ENCODE measurements at regions not wholly inside any gene's neighbourhood (a gene's known extent, or its start where the extent isn't known, plus 50 kb on each side); places are given as distances from the start of the nearest gene placed in this dataset.
"Not testable (repeated sequence)": the region's sequence is repeated elsewhere in the genome, so short reads cannot be mapped to it uniquely, and the experiment has no call there.

DNA sequence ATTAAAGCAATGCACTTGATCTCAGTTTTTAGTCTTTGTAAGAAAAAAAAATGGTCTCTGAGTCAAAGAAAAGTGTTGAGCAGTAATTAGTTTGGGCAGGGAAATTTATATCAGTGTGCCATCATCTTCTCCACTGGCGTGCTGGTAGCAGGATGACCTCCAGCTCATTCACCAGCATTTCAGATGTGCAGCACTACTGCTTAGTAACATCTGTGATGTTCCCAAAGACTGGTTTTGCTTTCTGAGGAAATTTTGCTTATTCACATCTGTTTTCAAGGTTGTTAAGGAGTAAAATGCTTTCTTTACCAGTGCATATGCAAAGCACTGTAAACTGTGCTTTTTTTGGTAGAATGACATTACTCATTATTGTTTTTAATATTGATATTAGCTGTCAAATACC lies 540.4 kb downstream of the TRAM1L1 start:
- Histone ChIP-seq H3K9me3 (ENCODE audit: control extremely low read depth in 1 of 5, control insufficient read depth in 4 of 5, insufficient read depth in 2 of 5, low read depth in 1 of 5, low read length in 4 of 5) (peaks cover 0 to 3% (median 0%) of the 10 kb centered on the region in 5 experiments), H3K27me3 (replicated peaks in 2 of 5; ENCODE audit: control insufficient read depth in 4 of 5, insufficient read depth in 5 of 5, low read length in 4 of 5) (no peaks in the 10 kb centered on the region), H3K4me3 (ENCODE audit: control insufficient read depth in 1 of 7, extremely low read depth in 1 of 7, insufficient read depth in 4 of 7, low read depth in 2 of 7, low read length in 6 of 7) (no peak overlapping the region), H3K4me1 (ENCODE audit: control extremely low read depth in 1 of 4, control insufficient read depth in 4 of 4, insufficient read depth in 4 of 4, low read length in 3 of 4) (no peaks in the 10 kb centered on the region), H3K27ac (ENCODE audit: insufficient read depth in 1 of 2, low read depth in 1 of 2, low read length in 2 of 2, poor library complexity in 1 of 2, severe bottlenecking in 2 of 2) (no peak overlapping the region), H3K36me3 (ENCODE audit: control insufficient read depth in 4 of 4, insufficient read depth in 4 of 4, low read length in 3 of 4) (no peaks in the 10 kb centered on the region)
- CTCF ChIA-PET: no interaction called here
- 88% methylated on average over 1 of the region's 1 CpG for WGBS (ENCODE audit: insufficient coverage)
- DNase-seq: no peak
- POLR2A ChIA-PET: no interaction called here

DNA sequence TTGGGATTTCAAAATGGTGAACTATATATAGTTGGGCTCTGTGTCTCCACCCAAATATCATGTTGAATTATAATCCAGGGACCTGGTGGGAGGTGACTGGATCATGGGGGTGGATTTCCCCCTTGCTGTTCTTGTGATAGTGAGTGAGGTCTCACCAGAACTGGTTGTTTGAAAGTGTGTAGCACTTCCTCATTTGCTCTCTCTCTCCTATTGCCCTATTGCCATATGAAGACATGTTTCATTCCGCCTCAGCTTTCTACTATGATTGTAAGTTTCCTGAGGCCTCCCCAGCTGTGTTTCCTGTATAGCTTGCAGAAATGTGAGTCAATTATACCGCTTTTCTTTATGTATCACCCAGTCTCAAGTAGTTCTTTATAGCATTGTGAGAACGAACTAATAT lies 545.6 kb downstream of the TRAM1L1 start:
- Histone ChIP-seq H3K27ac (ENCODE audit: insufficient read depth in 1 of 2, low read depth in 1 of 2, low read length in 2 of 2, poor library complexity in 1 of 2, severe bottlenecking in 2 of 2) (no peak overlapping the region), H3K4me3 (ENCODE audit: control insufficient read depth in 1 of 7, extremely low read depth in 1 of 7, insufficient read depth in 4 of 7, low read depth in 2 of 7, low read length in 6 of 7) (no peak overlapping the region), H3K27me3 (replicated peaks in 2 of 5; ENCODE audit: control insufficient read depth in 4 of 5, insufficient read depth in 5 of 5, low read length in 4 of 5) (no peaks in the 10 kb centered on the region), H3K9me3 (ENCODE audit: control extremely low read depth in 1 of 5, control insufficient read depth in 4 of 5, insufficient read depth in 2 of 5, low read depth in 1 of 5, low read length in 4 of 5) (no peaks in the 10 kb centered on the region), H3K4me1 (ENCODE audit: control extremely low read depth in 1 of 4, control insufficient read depth in 4 of 4, insufficient read depth in 4 of 4, low read length in 3 of 4) (no peaks in the 10 kb centered on the region), H3K36me3 (ENCODE audit: control insufficient read depth in 4 of 4, insufficient read depth in 4 of 4, low read length in 3 of 4) (no peaks in the 10 kb centered on the region)
- CTCF ChIA-PET: no interaction called here
- WGBS (ENCODE audit: insufficient coverage): no CpG with 5 or more reads among the region's 3 CpGs
- POLR2A ChIA-PET: no interaction called here
- DNase-seq: peak in 1 of 3 donors; percentile 28

DNA sequence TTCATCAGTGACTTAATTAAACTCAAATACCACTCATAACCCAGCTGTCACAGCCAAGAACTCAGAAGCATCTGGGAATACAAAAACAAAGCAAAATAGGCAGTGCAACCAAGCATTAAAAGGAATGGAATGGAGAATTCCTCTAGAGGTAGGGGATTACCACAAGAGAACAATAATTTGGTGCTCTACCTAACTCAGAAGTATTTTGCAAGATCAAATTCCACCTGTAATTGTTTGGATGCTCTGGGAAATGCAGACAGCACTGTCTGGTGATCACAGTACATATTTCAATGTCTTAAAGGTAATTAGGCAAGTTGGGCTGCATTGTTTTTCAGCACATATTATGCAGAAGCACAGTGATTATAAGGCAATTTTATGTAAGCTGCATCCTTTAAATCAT lies 547.5 kb downstream of the TRAM1L1 start:
- POLR2A ChIA-PET: no interaction called here
- CTCF ChIA-PET: no interaction called here

DNA sequence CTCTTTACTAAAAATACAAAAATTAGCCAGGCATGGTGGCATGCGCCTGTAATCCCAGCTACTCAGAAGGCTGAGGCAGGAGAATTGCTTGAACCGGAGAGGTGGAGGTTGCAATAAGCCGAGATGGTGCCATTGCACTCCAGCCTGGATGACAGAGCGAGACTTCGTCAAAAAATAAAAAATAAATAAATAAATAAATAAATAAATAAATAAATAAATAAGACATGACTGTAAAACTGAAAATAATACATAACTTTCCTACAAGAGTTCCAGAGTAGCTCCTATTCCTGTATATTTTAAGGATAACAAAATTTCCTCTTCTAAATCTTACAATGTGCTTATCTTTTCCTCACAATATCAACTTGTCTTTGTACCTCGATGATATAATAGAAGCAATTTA lies 549.4 kb downstream of the TRAM1L1 start:
- CTCF ChIA-PET; POLR2A ChIA-PET; H3K36me3 ChIP-seq (ENCODE audit: control insufficient read depth in 4 of 4, insufficient read depth in 4 of 4, low read length in 3 of 4); H3K27ac ChIP-seq (ENCODE audit: insufficient read depth in 1 of 2, low read depth in 1 of 2, low read length in 2 of 2, poor library complexity in 1 of 2, severe bottlenecking in 2 of 2); H3K27me3 ChIP-seq (replicated peaks in 2 of 5; ENCODE audit: control insufficient read depth in 4 of 5, insufficient read depth in 5 of 5, low read length in 4 of 5); DNase-seq; H3K9me3 ChIP-seq (ENCODE audit: control extremely low read depth in 1 of 5, control insufficient read depth in 4 of 5, insufficient read depth in 2 of 5, low read depth in 1 of 5, low read length in 4 of 5); H3K4me3 ChIP-seq (ENCODE audit: control insufficient read depth in 1 of 7, extremely low read depth in 1 of 7, insufficient read depth in 4 of 7, low read depth in 2 of 7, low read length in 6 of 7): not testable (repeated sequence)
- WGBS (ENCODE audit: insufficient coverage): no CpG with 5 or more reads among the region's 6 CpGs
- H3K4me1 ChIP-seq (ENCODE audit: control extremely low read depth in 1 of 4, control insufficient read depth in 4 of 4, insufficient read depth in 4 of 4, low read length in 3 of 4): peaks cover 3 to 14% (median 12%) of the 10 kb centered on the region in 4 experiments

More for the DNA sequence above, 547.5 kb downstream of the TRAM1L1 start:
- Histone ChIP-seq H3K4me1 (ENCODE audit: control extremely low read depth in 1 of 4, control insufficient read depth in 4 of 4, insufficient read depth in 4 of 4, low read length in 3 of 4) (peaks cover 0 to 3% (median 0%) of the 10 kb centered on the region in 4 experiments), H3K9me3 (ENCODE audit: control extremely low read depth in 1 of 5, control insufficient read depth in 4 of 5, insufficient read depth in 2 of 5, low read depth in 1 of 5, low read length in 4 of 5) (no peaks in the 10 kb centered on the region), H3K4me3 (ENCODE audit: control insufficient read depth in 1 of 7, extremely low read depth in 1 of 7, insufficient read depth in 4 of 7, low read depth in 2 of 7, low read length in 6 of 7) (no peak overlapping the region), H3K27ac (ENCODE audit: insufficient read depth in 1 of 2, low read depth in 1 of 2, low read length in 2 of 2, poor library complexity in 1 of 2, severe bottlenecking in 2 of 2) (no peak overlapping the region), H3K36me3 (ENCODE audit: control insufficient read depth in 4 of 4, insufficient read depth in 4 of 4, low read length in 3 of 4) (no peaks in the 10 kb centered on the region), H3K27me3 (replicated peaks in 2 of 5; ENCODE audit: control insufficient read depth in 4 of 5, insufficient read depth in 5 of 5, low read length in 4 of 5) (no peaks in the 10 kb centered on the region)
- no peak for DNase-seq

DNA sequence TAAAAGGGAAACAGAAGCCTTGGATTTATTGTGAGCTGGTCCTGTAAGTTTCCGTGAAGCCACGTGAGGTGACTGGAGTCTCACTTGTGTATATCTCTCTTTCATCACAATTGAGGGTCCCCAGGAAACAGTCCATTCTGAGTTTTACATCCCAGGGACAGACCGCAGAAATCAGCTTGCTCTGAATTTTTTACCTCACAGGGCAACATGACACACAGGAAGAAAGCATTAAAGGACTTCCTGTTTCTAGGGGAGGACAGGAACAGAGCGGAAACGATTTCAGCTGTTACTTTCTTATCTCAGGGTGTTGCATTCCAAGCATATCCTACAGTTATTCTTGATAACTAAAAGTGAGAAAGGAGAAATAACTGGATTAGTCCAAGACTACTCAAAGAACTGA lies 553.5 kb downstream of the TRAM1L1 start:
- CTCF ChIA-PET: interaction anchor here (1.4 kb wide), 1 partner anchor 67 kb away, joined by 4 read pairs; no protein-coding TSS in a partner anchor
- H3K36me3 ChIP-seq (ENCODE audit: control insufficient read depth in 4 of 4, insufficient read depth in 4 of 4, low read length in 3 of 4): no peaks in the 10 kb centered on the region
- H3K9me3 ChIP-seq (ENCODE audit: control extremely low read depth in 1 of 5, control insufficient read depth in 4 of 5, insufficient read depth in 2 of 5, low read depth in 1 of 5, low read length in 4 of 5): no peaks in the 10 kb centered on the region
- DNase-seq: peak; percentile 87 to 96 (median 93)
- H3K27me3 ChIP-seq (replicated peaks in 2 of 5; ENCODE audit: control insufficient read depth in 4 of 5, insufficient read depth in 5 of 5, low read length in 4 of 5): no peaks in the 10 kb centered on the region
- peaks cover 5 to 21% (median 17%) of the 10 kb centered on the region in 4 experiments for H3K4me1 ChIP-seq (ENCODE audit: control extremely low read depth in 1 of 4, control insufficient read depth in 4 of 4, insufficient read depth in 4 of 4, low read length in 3 of 4)
- 0% methylated on average over 5 of the region's 5 CpGs for WGBS (ENCODE audit: insufficient coverage)
- POLR2A ChIA-PET: no interaction called here
- H3K27ac ChIP-seq (ENCODE audit: insufficient read depth in 1 of 2, low read depth in 1 of 2, low read length in 2 of 2, poor library complexity in 1 of 2, severe bottlenecking in 2 of 2): peak overlapping the region in 1 of 2 experiments; percentile 38
- peak overlapping the region in 4 of 7 experiments; percentile 9 to 54 (median 14) for H3K4me3 ChIP-seq (ENCODE audit: control insufficient read depth in 1 of 7, extremely low read depth in 1 of 7, insufficient read depth in 4 of 7, low read depth in 2 of 7, low read length in 6 of 7)

DNA sequence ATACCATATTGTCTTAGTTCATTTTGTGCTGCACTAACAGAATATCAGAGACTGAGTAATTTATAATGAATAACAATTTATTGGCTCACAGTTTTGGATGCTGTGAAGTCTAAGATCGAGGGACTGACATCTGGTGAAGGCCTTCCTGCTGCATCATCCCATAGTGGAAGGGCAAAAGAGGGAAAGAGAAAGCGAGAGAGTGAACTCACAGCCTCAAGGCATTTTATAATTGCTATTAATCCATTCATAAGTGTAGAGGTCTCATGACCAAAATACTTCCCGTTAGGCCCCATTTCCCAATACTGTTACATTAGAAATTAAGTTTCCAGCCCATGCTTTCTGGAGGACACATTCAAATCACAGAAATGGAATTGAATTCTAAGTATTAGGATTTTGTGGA lies 554.4 kb downstream of the TRAM1L1 start:
- H3K36me3 ChIP-seq (ENCODE audit: control insufficient read depth in 4 of 4, insufficient read depth in 4 of 4, low read length in 3 of 4): no peaks in the 10 kb centered on the region
- H3K4me3 ChIP-seq (ENCODE audit: control insufficient read depth in 1 of 7, extremely low read depth in 1 of 7, insufficient read depth in 4 of 7, low read depth in 2 of 7, low read length in 6 of 7): peak overlapping the region in 1 of 7 experiments; percentile 3
- ChIA-PET CTCF (no interaction called here), POLR2A (no interaction called here)
- WGBS (ENCODE audit: insufficient coverage): 17% methylated on average over 1 of the region's 3 CpGs
- H3K9me3 ChIP-seq (ENCODE audit: control extremely low read depth in 1 of 5, control insufficient read depth in 4 of 5, insufficient read depth in 2 of 5, low read depth in 1 of 5, low read length in 4 of 5): no peaks in the 10 kb centered on the region
- no peak overlapping the region for H3K27ac ChIP-seq (ENCODE audit: insufficient read depth in 1 of 2, low read depth in 1 of 2, low read length in 2 of 2, poor library complexity in 1 of 2, severe bottlenecking in 2 of 2)
- DNase-seq: peak in 2 of 3 donors; percentile 17 to 26
- H3K4me1 ChIP-seq (ENCODE audit: control extremely low read depth in 1 of 4, control insufficient read depth in 4 of 4, insufficient read depth in 4 of 4, low read length in 3 of 4): peaks cover 5 to 21% (median 17%) of the 10 kb centered on the region in 4 experiments
- no peaks in the 10 kb centered on the region for H3K27me3 ChIP-seq (replicated peaks in 2 of 5; ENCODE audit: control insufficient read depth in 4 of 5, insufficient read depth in 5 of 5, low read length in 4 of 5)

DNA sequence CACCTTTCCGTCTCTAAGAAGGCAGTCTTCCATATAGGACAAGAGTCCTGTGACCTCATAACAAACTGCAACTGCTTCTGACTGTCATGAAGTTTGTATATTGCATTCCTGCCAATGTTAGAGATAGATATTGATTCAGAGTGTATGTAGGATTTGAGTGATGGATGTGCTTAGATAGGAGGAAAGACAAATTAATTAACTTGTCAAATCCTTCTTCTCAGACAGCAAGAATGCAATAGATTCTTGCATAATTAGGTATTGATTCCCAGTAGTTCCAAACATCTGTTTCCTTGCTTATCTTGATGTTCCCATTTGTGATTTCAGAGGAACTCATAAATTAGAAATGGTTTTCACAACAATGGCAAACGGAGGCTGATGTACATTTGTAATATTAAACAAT lies 555.3 kb downstream of the TRAM1L1 start:
- CTCF ChIA-PET: interaction anchor here (0.9 kb wide), 1 partner anchor 16 kb away, joined by 3 read pairs; no protein-coding TSS in a partner anchor
- H3K4me3 ChIP-seq (ENCODE audit: control insufficient read depth in 1 of 7, extremely low read depth in 1 of 7, insufficient read depth in 4 of 7, low read depth in 2 of 7, low read length in 6 of 7): no peak overlapping the region
- H3K9me3 ChIP-seq (ENCODE audit: control extremely low read depth in 1 of 5, control insufficient read depth in 4 of 5, insufficient read depth in 2 of 5, low read depth in 1 of 5, low read length in 4 of 5): no peaks in the 10 kb centered on the region
- H3K36me3 ChIP-seq (ENCODE audit: control insufficient read depth in 4 of 4, insufficient read depth in 4 of 4, low read length in 3 of 4): no peaks in the 10 kb centered on the region
- H3K27me3 ChIP-seq (replicated peaks in 2 of 5; ENCODE audit: control insufficient read depth in 4 of 5, insufficient read depth in 5 of 5, low read length in 4 of 5): no peaks in the 10 kb centered on the region
- DNase-seq: no peak
- H3K4me1 ChIP-seq (ENCODE audit: control extremely low read depth in 1 of 4, control insufficient read depth in 4 of 4, insufficient read depth in 4 of 4, low read length in 3 of 4): peaks cover 5 to 21% (median 17%) of the 10 kb centered on the region in 4 experiments
- no peak overlapping the region for H3K27ac ChIP-seq (ENCODE audit: insufficient read depth in 1 of 2, low read depth in 1 of 2, low read length in 2 of 2, poor library complexity in 1 of 2, severe bottlenecking in 2 of 2)
- POLR2A ChIA-PET: no interaction called here
- WGBS (ENCODE audit: insufficient coverage): no CpG with 5 or more reads among the region's 2 CpGs

Data from common myeloid progenitor, CD34-positive (primary cell).